ENCODE measurements at regions not wholly inside any gene's neighbourhood (a gene's known extent, or its start where the extent isn't known, plus 50 kb on each side); places are given as distances from the start of the nearest gene placed in this dataset.

DNA sequence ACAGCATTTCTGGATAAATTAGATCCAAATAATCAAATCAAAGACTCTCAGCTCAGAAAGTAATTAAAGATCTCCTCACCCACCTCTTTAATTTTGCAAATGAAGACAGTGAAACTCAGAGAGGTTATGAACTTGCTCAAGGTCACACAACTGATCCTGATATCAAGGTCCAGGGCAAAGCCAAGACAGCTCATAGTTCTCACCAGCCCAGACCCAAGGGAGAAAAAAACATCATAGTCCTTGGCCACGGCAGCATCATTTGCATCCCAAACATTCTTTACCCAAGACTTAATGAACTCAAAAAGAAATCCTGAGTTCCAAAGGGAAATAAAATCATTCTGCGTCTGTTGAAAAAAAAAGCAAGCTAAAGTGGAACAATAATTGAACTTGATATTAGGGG is 112.1 kb downstream of the DAD1 start:
- no peak for DNase-seq

DNA sequence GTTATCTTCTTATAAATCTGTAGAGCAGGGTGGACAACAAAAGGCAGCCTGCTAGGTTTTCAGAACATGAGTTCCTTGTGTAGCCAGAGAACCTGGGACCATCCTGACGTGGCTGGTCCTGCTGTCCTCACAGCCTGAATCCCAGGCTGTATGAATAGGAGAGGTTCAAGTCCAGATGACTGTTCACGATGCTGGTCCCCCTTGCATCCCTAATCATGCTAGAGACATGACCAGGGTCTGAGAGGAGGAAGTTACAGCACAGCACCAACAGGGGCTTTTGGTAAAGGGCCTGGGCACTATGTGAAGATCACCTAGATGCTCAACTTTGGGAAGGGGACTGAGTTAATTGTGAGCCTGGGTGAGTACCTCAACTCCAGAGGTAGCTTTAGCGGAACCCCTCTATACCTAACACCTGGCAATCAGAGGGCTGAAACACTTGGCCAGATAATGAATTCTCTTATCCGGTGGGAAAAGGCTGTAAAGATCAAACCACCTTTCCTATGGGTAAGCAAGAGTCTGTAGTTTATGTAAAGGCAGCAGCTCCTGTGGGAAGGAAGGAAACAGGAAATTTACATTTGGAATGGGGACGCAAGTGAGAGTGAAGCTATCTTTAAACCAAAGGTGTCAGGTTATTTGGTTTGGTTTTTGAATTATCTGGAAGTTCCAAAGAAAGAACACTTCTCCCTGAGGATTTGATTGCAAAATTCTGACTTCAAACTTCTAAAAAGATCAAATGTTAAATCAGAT is 112.8 kb downstream of the DAD1 start:
- no peak for DNase-seq

DNA sequence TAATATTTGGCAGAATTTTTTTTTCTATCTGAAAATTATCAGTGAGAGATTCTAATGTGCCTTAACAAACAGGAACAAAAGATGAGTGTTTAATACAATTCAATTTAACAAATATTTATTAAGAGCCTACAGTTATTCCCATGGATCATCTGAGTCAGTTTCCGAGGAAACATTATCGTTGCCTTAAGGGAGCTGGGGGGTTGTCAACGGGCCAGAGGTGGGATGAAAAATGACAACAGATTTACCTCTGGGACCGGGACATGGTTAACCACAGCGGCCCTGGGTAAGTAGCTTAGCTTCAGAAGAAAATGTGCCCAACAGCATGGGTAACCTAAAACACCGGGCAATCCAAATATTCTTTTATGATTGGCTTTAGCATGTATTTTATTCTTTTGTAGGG is 113.6 kb downstream of the DAD1 start:
- no peak for DNase-seq

GRCh38 chr14:22474730-22475351 is 114.2 kb downstream of the DAD1 start:
- no peak for DNase-seq

GRCh38 chr14:22472935-22473854 is 115.8 kb downstream of the DAD1 start:
- DNase-seq, result no peak

DNA sequence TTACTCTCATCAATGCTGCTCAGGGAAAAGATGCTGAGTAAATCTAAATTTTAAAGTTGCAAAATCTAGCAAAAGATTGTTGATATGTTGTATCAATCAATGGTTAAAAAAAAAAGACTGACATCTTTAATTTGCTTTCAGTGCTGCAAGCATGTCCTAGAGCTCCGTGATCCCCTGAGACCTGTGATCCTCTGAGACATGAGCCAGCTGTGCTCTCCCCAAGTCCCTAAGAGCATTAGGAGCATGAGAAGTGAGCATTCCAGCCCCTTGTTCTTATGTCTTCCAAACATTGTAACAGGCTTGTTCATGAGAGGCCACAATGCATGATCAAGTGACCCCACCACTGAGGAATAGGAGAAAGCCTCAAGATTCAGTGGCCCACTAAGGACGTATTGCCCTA is 116.6 kb downstream of the DAD1 start:
- DNase-seq, result no peak

DNA sequence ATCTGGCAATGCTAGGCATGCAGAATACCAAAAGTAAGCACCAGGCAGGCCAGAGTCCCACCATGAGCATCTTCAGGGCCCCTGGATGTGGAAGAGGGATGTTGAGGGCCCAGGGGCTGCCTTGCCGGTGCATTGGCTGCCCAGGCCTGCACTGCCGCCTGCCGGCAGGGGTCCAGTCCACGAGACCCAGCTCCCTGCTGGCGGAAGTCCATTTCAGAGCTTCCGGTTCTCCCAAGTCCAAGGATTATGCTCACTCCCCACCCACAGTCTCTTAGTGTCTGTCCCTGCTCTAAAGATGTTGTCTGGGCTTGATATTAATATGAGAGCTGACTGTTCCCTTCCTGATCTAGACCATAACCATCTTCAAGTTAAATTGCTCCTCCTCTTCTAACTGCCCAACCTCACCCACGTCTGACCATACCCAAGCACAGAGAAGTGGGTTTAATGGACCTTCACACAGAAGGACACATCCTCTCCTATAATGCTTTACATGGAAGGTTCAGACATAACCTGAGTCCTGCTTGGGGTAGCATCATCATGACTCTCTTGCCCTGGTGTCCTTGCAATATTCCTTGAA is 117.4 kb downstream of the DAD1 start:
- no peak for DNase-seq

GRCh38 chr14:22469538-22470303 is 119.3 kb downstream of the DAD1 start:
- no peak for DNase-seq

DNA sequence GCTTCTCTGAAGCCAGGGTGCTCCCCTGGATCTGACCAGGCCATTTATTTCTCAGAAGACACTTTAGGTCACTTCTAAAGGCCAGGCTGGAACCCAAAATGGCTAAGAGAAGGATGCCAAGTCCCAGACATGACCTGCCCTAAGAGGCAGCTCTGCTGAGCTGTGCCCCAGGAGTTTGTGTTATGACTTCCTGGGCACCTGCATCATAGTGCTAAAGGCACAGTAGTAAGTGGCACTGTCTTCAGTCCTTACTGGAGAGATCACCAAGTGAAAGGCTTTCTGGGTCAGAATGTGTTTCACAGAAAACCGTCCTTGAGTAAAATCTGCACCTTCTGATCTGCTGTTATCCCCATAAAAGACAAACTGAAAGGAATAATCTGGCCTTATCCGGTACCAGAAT is 120.2 kb downstream of the DAD1 start:
- DNase-seq, result no peak

DNA sequence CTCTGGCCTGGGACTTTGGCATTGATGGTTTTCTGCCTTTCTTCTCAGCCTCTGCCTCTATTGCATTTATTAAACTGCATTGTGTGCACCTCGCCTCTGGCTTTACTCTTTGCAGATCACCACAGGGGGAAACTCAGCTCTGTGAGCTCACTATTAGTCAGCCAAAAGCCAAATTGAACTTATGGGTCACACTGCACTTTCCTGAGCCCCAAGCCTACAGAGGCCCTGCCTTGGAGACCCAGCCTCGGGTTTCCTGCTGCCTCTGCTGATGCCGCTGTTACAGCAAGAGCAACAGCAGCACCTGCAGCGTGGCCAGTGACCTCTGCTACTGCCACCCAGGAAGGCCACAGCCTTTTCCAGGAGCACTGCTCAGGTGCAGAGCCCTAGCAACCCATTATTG is 122.5 kb downstream of the DAD1 start:
- no peak for DNase-seq

DNA sequence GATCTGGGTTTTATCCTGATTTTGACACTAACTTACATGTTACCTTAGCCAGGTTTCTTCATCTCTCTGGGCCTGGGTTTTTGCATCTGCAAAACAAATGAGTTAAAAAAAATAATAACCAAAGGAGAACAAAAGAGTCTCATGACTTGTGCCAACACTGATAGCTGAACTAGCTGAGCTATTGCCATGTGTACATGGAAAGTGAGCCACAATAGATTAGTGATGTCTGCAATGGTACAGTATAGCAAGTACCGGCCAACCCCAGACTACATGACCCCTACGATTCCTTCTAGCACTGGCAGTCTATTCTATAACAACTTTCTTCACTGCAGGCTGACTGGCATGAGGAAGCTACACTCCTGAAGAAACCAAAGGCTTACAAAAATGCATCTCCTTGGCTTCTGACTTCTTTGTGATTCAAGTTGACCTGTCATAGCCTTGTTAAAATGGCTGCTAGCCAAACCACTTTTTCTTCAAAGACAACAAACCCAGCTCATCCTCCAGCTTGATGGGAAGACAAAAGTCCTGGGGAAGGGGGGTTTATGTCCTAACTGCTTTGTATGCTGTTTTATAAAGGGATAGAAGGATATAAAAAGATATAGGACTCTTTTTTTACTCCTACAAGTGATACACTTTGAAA is 123.7 kb downstream of the DAD1 start:
- no peak for DNase-seq

- DNase-seq, result no peak
These were observed 124.4 kb downstream of the DAD1 start for GRCh38 chr14:22464422-22465142.

DNA sequence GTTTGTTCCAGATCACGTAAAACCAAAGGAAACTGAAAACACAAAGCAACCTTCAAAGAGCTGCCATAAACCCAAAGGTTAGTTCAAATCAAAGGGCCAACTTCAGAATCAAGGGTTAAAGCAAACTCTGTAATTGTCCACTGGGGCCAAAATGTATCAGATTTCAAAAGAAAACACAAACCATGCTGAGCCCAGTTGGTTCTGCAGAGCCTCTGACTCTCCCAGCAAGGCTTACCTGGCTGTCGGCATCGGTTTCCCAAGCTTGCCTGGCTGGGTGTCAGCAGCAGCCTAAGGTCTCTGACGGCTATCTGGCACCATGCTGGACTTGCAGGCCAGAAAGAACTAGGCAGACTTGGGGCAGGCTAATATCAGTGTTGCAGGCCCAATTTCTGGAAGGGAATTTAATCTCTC is 125.3 kb downstream of the DAD1 start:
- no peak for DNase-seq

DNA sequence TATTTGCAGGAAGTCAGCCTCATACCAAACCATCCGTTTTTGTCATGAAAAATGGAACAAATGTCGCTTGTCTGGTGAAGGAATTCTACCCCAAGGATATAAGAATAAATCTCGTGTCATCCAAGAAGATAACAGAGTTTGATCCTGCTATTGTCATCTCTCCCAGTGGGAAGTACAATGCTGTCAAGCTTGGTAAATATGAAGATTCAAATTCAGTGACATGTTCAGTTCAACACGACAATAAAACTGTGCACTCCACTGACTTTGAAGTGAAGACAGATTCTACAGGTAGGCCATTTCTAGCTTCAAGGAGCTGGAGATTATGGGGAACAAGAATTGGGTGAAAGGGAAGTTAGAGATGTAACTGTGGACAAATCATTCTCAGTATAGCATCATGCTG is 126.1 kb downstream of the DAD1 start:
- no peak for DNase-seq

DNA sequence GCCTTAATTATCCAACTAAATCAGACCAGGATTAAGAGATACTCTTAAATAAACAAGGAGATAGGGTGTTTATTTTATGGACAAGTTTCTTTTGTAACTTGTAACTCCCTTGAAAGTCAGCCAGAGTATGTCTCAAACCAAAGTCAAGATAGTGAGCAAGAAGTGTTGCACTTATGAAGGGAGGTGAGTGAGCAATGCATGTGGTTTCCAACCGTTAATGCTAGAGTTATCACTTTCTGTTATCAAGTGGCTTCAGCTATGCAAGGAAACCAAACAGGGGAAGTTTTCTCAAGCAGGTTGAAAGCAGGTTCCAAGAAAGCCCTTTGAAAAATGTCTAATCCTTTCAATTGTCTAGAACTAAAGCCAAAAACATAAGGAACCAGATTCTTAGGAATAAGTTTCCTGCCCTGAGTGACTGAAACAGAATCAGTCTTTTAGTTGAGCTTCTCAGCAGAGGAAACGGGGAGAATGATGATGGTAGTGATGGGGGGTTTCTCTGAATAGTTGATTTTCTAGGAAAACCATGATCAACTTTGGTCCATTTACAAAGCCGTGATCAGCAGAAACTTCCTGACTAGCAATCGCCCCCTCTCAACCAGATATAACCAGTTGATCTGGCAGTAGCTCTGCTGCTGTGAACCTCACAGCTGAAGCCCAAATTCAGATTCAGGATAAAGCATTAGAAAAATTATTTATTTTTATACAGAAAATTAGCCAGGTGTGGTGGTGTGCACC is 128.4 kb downstream of the DAD1 start:
- DNase-seq, result no peak

DNA sequence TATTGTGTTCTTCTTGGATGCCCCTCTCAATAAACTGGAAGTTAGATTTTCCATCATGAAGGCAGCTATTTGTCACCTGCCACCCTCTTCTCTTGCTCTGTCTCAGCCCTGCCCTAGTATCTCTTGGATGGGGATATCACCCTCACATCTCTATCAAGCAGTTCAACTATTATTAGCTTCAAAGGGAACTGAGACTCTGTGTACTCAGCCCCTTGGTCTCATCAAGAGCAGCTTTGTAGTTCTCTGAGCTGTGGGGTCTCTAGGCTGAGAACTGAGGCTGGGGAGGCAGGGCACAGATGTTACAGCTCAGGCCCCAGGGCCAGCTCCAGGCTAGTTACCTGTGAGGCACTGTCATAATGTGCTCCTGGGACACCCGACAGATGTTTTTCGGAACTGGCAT is 130.3 kb downstream of the DAD1 start:
- no peak for DNase-seq

GRCh38 chr14:22456998-22457594 is 131.9 kb downstream of the DAD1 start:
- no peak for DNase-seq

DNA sequence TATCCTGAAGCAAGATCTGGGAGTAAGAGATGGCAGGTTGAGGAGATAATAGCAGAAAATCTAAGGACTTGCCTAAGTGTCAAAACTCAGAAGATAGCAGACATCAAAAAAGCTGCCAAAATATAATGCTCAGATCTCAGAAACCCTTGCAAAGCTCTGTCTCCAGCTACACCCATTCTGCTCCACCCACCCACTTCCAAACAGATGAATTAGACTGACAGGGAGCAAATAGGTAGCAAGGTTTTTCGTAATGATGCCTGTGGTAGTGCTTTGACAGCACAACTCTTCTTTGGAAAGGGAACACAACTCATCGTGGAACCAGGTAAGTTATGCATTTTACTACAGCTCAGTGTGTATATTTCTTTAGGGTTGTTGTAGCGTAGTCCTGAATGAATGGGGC is 132.6 kb downstream of the DAD1 start:
- DNase-seq, result no peak

DNA sequence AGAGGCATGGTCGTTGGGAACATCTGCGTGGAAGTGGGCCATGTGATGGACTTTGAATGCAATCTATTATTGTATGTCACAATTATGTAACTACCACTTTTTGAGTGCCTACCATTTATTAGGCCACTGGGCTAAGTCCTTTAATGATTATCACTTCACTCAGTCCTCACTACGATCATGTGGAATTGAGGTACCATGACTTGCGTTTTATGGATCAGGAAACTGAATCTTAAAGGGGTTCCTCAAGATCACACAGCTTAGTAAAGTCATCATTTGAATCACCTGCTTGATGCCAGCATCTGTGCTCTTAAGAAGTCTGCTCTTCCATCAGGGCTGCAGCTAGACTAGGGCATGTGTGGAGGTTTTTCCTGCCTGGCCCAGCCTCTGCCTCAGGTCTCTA is 136.7 kb downstream of the DAD1 start:
- DNase-seq, result no peak

DNA sequence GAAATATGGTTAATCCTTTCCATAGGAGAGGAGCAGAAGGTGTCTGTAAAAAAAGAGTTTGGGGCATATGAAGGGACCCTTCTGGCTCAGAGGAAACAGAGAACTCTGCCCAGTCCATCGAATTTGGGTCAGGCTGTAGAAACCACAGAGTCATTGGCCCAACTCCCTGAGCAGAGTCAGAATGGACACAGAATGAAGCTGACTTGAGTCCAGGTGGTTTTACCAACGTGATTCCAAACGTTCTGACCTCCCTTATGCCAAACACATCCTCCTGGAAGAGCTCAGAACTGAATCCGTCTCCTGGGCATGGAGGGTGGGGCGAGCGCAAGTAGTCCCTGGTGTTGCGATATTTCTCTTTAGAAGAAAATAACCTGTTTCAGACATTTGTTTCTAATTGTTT is 138.8 kb downstream of the DAD1 start:
- no peak for DNase-seq

- DNase-seq, result no peak
These were observed 139.5 kb downstream of the DAD1 start for GRCh38 chr14:22449600-22449905.

Data from activated CD8-positive, alpha-beta memory T cell treated with anti-CD3 and anti-CD28 coated beads, Interleukin-2, amount 50 U/mL, for 48 hours (primary cell).